GM18868 (cell line): ENCODE measurements at regions not wholly inside any gene's neighbourhood (a gene's known extent, or its start where the extent isn't known, plus 50 kb on each side); places are given as distances from the start of the nearest gene placed in this dataset.

ENCODE experiments used
- ATAC-seq: cut with Tn5 transposase; IDR thresholded peaks from one replicate; pipeline ENCODE4 v1.9.1; 2021; ENCODE audit warnings: mild to moderate bottlenecking, moderate library complexity; ENCODE audit not compliant: unreplicated experiment

GRCh38 chr3:59698091-59698490 lies 648.3 kb upstream of the CFAP20DC start:
- ATAC-seq: no peak

DNA sequence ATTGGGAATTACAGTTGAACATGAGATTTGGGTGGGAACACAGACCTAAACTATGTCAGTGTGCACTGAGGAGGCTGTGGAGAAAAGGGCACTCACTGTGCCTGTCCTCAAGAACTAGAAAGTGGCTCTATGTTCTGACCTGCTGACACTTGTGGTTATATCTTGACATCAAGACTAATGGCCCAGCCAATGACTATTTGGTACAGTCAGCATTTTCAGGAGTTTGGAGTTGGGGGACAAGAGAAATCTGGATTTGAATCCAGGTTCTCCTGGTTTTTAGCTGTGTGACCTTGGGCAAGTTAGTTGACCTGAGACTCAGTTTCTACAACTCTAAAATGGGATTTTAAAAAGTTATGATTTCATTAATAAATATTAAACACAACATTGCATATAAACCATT lies 647.0 kb upstream of the CFAP20DC start:
- ATAC-seq: no peak

GRCh38 chr3:59695860-59696259 lies 646.0 kb upstream of the CFAP20DC start:
- ATAC-seq: no peak

DNA sequence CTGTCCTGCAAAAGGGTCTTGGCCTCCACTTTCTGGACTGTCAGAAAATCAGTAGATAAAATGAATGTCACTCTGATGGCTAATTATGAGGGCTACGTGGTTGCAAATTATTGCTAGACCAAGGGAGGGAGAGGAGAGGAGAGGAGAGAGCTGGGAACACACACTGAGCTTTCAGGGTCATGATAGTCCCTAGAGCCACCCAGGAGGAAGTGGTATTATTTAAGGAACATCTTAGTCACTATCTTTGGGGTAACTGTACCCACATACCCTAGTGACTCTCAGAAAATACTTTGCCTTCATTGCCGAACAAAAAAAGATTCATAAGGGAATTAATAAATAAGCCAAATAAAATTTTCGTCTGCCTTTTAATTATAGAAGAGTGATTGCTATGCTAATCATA lies 642.3 kb upstream of the CFAP20DC start:
- no peak for ATAC-seq

GRCh38 chr3:59690886-59691285 lies 641.1 kb upstream of the CFAP20DC start:
- ATAC-seq: no peak

GRCh38 chr3:59688636-59689035 lies 638.8 kb upstream of the CFAP20DC start:
- no peak for ATAC-seq

DNA sequence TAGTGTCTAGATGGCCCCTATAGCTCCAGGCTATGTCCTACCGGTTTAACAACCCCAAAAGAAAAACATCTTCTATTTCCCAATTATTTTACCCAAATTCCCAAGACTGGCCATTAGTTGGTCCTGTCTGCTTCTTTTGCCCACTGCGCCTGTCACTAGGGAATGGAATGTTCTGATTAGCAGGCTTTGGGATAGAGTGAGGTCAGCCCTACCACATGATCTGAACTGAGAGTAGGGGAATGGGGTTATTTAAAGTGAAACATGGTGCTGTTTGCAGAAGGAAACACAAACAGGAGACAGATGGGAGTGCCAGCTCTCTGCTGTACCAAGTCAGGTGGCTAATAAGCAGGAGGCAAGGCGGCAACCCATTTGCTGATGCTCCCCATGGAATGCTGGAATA lies 635.6 kb upstream of the CFAP20DC start:
- ATAC-seq: no peak

GRCh38 chr3:59684766-59685165 lies 634.9 kb upstream of the CFAP20DC start:
- ATAC-seq: no peak

DNA sequence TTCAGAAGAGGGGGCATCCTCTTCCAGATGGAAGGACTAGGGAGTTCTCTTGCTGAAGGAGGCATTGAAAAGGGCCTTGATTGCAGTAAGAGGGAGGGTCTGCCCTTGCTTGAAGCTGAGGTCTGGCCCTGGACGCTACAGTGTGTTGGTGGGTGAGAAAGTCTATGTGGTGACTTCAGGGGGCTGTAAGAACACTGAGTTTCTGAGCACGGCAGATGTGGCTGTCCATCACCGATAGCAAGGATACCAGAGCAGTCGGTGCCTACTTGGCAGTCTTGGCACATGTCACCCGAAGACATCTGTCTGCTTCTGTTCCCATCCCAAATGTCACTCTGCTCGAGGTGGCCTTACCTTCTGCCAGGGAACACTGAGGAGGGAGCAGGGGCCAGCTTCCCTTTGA lies 631.1 kb upstream of the CFAP20DC start:
- ATAC-seq: no peak

GRCh38 chr3:59677747-59678702 lies 628.2 kb upstream of the CFAP20DC start:
- no peak for ATAC-seq

DNA sequence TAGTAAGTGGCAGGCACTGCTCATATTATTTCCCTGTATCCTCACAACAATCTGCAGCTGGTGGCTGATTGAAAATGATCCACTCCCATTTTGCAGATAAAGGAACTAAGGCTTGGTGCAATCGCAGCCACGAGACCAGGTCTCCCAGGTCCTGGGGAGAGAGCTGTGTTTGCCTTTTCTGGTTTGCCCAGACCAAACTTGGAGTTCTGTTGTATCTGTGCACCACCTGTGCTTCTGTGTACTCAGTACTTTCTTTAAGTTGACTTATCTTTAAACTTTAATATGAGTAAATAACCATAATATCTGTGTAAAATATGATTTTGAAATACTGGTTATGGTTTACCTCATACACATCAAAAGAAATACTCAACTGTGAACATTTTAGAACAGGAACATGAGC lies 625.7 kb upstream of the CFAP20DC start:
- no peak for ATAC-seq

- ATAC-seq: no peak
Measured at GRCh38 chr3:59663076-59663850, 613.4 kb upstream of the CFAP20DC start.

- no peak for ATAC-seq
Measured at GRCh38 chr3:59660852-59661625, 611.2 kb upstream of the CFAP20DC start.

GRCh38 chr3:59660376-59660775 lies 610.6 kb upstream of the CFAP20DC start:
- no peak for ATAC-seq

DNA sequence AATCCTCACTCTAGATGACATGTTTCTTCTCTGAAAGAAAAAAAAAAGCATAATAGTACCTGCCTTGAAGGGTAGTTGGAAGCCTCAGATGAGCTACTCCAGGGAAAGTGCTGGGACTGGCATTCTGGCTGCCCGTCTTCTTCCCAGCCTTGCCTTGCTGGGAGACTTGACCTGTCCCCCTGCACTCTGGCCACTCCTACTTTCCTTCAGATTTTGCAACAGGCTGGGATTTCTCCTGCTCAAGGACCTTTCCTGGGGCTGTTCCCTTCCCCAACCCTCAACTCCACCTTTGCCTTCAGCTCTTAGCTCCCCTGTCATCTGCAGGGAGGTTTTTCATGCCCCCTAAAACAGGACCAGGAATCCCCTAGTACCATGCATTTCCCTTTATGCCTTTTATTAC lies 609.9 kb upstream of the CFAP20DC start:
- no peak for ATAC-seq

GRCh38 chr3:59658866-59659265 lies 609.0 kb upstream of the CFAP20DC start:
- ATAC-seq: no peak

- ATAC-seq: no peak
Measured at GRCh38 chr3:59658274-59658673, 608.4 kb upstream of the CFAP20DC start.

GRCh38 chr3:59655418-59656015 lies 605.7 kb upstream of the CFAP20DC start:
- ATAC-seq: no peak

DNA sequence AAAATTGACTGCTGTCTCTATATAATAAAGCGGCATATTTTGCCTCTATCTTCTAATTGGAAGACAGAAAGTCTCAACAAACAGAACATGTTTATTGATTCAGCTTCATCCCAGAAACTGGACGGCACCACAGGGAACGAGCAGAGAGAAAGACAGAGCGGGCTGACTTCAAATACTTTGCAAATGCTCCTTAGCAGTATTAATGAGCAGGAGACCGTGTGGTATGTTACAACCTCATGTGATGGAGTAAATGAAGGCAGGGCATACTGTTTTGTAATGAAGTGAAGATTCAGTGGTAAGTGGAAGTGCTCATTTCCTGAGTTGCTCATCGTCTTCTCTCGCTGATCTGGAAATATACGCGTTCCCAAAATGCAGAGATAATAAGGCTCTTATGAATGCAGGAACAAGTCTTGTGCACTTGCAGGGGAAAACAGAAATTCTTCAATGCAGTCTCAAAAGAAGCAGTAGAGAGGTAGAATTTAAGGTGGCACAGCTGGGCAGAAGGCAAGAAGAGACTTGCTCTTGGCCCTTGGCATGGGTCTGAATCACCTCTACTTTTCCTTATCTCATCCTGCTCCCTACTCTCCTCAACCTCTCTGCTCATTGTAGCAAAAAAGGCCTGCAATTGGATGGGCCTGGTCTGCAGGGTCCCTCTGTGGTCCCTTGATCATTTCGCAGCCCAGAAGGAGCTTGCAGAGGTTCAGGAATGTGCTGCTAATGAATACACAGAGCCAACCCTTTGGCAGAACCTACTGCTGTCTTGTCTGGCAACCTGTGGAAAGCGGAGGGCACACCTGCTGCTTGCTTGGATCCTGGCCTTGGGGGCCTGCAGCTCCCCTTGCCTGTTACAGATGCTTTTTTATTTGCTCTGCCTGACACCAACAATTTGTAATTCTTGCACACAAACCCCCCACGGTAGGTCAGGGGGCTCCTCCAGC lies 604.9 kb upstream of the CFAP20DC start:
- no peak for ATAC-seq

DNA sequence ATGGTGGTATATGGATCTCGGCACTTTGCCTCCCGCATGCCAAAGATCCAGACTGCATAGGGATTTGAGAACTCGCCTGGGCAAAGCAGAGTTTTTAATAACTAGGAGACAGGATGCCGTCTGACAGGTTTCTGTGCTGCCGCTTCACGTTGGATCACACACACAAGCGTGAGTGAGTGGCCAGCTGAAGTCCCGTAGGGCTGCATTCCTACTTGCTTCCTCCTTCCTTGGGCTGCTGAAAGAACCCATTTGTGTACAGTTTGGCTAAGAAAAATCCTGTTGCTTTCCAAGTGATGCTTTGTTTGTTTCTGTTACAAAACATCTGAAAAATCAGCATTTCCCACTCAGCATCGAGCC lies 604.3 kb upstream of the CFAP20DC start:
- no peak for ATAC-seq
